ENCODE measurements at regions not wholly inside any gene's neighbourhood (a gene's known extent, or its start where the extent isn't known, plus 50 kb on each side); places are given as distances from the start of the nearest gene placed in this dataset.

GRCh38 chr12:92556141-92556540 lies 146.6 kb upstream of the PLEKHG7 start:
- TF ChIP-seq POLR2AphosphoS5 (IDR thresholded peaks at IDR 0.05; ENCODE audit: borderline replicate concordance, low read depth, low read length) (no peak), EZH2 (IDR thresholded peaks at IDR 0.05) (no peak)
